ENCODE measurements at regions not wholly inside any gene's neighbourhood (a gene's known extent, or its start where the extent isn't known, plus 50 kb on each side); places are given as distances from the start of the nearest gene placed in this dataset.

- no peak for DNase-seq
These were observed 116.0 kb upstream of the PLXNC1 start for GRCh38 chr12:94032368-94032767.

- peak; percentile 26 for DNase-seq
These were observed 115.3 kb upstream of the PLXNC1 start for GRCh38 chr12:94033101-94033500.

- no peak for DNase-seq
These were observed 114.6 kb upstream of the PLXNC1 start for GRCh38 chr12:94033784-94034183.

GRCh38 chr12:94037444-94037843 lies 110.9 kb upstream of the PLXNC1 start:
- DNase-seq: no peak

- DNase-seq: no peak
These were observed 109.8 kb upstream of the PLXNC1 start for GRCh38 chr12:94038605-94039004.

GRCh38 chr12:94039199-94039840 lies 109.1 kb upstream of the PLXNC1 start:
- DNase-seq: no peak

- no peak for DNase-seq
These were observed 108.5 kb upstream of the PLXNC1 start for GRCh38 chr12:94039914-94040313.

GRCh38 chr12:94041850-94042249 lies 106.5 kb upstream of the PLXNC1 start:
- DNase-seq: no peak

- DNase-seq: no peak
These were observed 106.1 kb upstream of the PLXNC1 start for GRCh38 chr12:94042321-94042720.

GRCh38 chr12:94046626-94047410 lies 101.6 kb upstream of the PLXNC1 start:
- no peak for DNase-seq

- DNase-seq: no peak
These were observed 100.4 kb upstream of the PLXNC1 start for GRCh38 chr12:94047781-94048567.

- no peak for DNase-seq
These were observed 99.6 kb upstream of the PLXNC1 start for GRCh38 chr12:94048757-94049156.

GRCh38 chr12:94049718-94050117 lies 98.7 kb upstream of the PLXNC1 start:
- no peak for DNase-seq

GRCh38 chr12:94053676-94054075 lies 94.7 kb upstream of the PLXNC1 start:
- DNase-seq: no peak

- DNase-seq: no peak
These were observed 92.8 kb upstream of the PLXNC1 start for GRCh38 chr12:94055528-94055927.

- no peak for DNase-seq
These were observed 91.8 kb upstream of the PLXNC1 start for GRCh38 chr12:94056419-94057158.

GRCh38 chr12:94057262-94058151 lies 90.9 kb upstream of the PLXNC1 start:
- DNase-seq: no peak

- no peak for DNase-seq
These were observed 88.7 kb upstream of the PLXNC1 start for GRCh38 chr12:94059394-94060368.

GRCh38 chr12:94062194-94062593 lies 86.2 kb upstream of the PLXNC1 start:
- no peak for DNase-seq

GRCh38 chr12:94062796-94063635 lies 85.4 kb upstream of the PLXNC1 start:
- no peak for DNase-seq

Data from CD4-positive, alpha-beta T cell treated with Interleukin-10 for 1 hour (primary cell).